KMS-11 (cell line): ENCODE measurements at regions not wholly inside any gene's neighbourhood (a gene's known extent, or its start where the extent isn't known, plus 50 kb on each side); places are given as distances from the start of the nearest gene placed in this dataset.

ENCODE experiments used
- H2AFZ ChIP-seq: fragments of 200-600 bp; sonication (generic); 2 replicates; pipeline ENCODE4 v1.6.1; 2016; ENCODE audit warnings: antibody characterized with exemption, mixed run types, low read depth
- H3K27ac ChIP-seq: fragments of 200-600 bp; sonication (generic); 2 replicates; pipeline ENCODE4 v1.6.1; 2016; ENCODE audit warnings: mild to moderate bottlenecking, mixed run types
- H3K27me3 ChIP-seq: fragments of 200-600 bp; sonication (generic); 2 replicates; pipeline ENCODE4 v1.6.1; 2017; ENCODE audit warnings: mild to moderate bottlenecking, low read depth, mixed run types, moderate library complexity; ENCODE audit not compliant: insufficient read depth
- H3K36me3 ChIP-seq: fragments of 200-600 bp; sonication (generic); 2 replicates; pipeline ENCODE4 v1.6.1; 2017; ENCODE audit warnings: mild to moderate bottlenecking, mixed run types; ENCODE audit not compliant: insufficient read depth
- H3K4me1 ChIP-seq: fragments of 200-600 bp; sonication (generic); 2 replicates; pipeline ENCODE4 v1.6.1; 2016; ENCODE audit warnings: mild to moderate bottlenecking, low read depth, mixed run types; ENCODE audit not compliant: poor library complexity, severe bottlenecking
- H3K4me2 ChIP-seq: fragments of 200-600 bp; sonication (generic); 2 replicates; pipeline ENCODE4 v1.7.0; 2016; ENCODE audit warnings: mild to moderate bottlenecking, mixed run types
- H3K4me3 ChIP-seq: fragments of 200-600 bp; sonication (generic); IDR thresholded peaks from 2 replicates; pipeline ENCODE4 v1.6.1; 2017; ENCODE audit warnings: low read depth, low read length, mixed read lengths; ENCODE audit not compliant: insufficient read depth
- H3K79me2 ChIP-seq: fragments of 200-600 bp; sonication (generic); 2 replicates; pipeline ENCODE4 v1.6.1; 2016; ENCODE audit warnings: low read depth, mixed run types; ENCODE audit not compliant: insufficient read depth
- H3K9ac ChIP-seq: fragments of 200-600 bp; sonication (generic); 2 replicates; pipeline ENCODE4 v1.6.1; 2016; ENCODE audit warnings: mild to moderate bottlenecking, mixed run types
- H4K20me1 ChIP-seq: fragments of 200-600 bp; sonication (generic); 2 replicates; pipeline ENCODE4 v1.6.1; 2016; ENCODE audit warnings: mild to moderate bottlenecking, mixed run types; ENCODE audit not compliant: insufficient read depth
- TF ChIP-seq, protein P1 (sequence below): fragments of 200-600 bp; sonication (generic); conservative IDR thresholded peaks from 2 replicates; pipeline ENCODE4 v1.6.1; 2017; ENCODE audit warnings: low read depth, mild to moderate bottlenecking, antibody characterized with exemption, low read length, moderate library complexity, mixed read lengths

DNA sequence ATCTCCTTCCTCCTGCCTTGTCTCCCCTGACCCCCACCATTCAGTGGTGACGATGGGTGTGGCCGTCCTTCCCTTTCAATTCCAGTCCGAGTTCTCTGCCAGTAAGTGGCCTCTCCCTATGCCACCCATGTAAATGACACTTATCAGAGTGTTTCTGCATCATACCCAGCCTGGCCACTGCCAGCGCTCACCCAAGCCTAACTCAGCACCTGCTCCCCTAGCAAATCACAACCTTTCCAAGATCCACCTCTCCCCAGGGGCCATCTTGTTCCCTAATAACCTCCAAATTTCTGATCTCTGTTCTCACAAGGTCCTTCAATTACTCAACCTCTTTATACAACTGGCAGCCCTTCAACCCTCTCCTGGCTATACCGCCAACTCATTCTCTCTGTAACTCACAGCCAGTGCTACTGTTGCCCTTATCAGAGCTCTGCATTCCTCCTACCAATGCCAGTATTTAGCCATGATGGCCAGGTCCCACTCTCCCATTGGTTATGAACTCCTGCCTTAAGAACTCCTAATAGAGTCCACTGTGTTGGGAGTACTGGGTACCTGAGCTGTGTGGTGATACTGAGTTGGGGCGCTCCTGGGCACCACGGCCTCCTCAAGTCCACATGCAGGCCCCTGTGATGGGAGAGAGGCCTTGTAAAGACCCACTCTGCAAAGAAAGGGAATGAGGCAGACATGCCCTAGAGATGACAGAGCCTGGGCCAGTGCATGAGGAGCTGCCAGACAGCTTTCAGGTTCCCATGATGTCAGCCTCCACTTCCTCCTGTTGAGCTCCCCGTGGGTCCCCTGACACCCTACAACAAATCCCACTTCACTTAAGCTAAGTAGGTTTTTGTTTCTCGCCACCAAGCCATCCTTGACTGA lies 187.4 kb upstream of the RREB1 start:
- no peak overlapping the region for H3K4me3 ChIP-seq
- no peaks in the 10 kb centered on the region for H3K79me2 ChIP-seq
- no peak overlapping the region for H3K27ac ChIP-seq
- no peaks in the 10 kb centered on the region for H3K27me3 ChIP-seq
- no peak overlapping the region for H3K9ac ChIP-seq
- no peaks in the 10 kb centered on the region for H3K36me3 ChIP-seq
- H3K4me1 ChIP-seq, result no peaks in the 10 kb centered on the region
- no peaks in the 10 kb centered on the region for H4K20me1 ChIP-seq
- TF ChIP-seq, protein P1, sequence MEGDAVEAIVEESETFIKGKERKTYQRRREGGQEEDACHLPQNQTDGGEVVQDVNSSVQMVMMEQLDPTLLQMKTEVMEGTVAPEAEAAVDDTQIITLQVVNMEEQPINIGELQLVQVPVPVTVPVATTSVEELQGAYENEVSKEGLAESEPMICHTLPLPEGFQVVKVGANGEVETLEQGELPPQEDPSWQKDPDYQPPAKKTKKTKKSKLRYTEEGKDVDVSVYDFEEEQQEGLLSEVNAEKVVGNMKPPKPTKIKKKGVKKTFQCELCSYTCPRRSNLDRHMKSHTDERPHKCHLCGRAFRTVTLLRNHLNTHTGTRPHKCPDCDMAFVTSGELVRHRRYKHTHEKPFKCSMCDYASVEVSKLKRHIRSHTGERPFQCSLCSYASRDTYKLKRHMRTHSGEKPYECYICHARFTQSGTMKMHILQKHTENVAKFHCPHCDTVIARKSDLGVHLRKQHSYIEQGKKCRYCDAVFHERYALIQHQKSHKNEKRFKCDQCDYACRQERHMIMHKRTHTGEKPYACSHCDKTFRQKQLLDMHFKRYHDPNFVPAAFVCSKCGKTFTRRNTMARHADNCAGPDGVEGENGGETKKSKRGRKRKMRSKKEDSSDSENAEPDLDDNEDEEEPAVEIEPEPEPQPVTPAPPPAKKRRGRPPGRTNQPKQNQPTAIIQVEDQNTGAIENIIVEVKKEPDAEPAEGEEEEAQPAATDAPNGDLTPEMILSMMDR, result no peak
- H3K4me2 ChIP-seq, result no peak overlapping the region
- no peak overlapping the region for H2AFZ ChIP-seq

DNA sequence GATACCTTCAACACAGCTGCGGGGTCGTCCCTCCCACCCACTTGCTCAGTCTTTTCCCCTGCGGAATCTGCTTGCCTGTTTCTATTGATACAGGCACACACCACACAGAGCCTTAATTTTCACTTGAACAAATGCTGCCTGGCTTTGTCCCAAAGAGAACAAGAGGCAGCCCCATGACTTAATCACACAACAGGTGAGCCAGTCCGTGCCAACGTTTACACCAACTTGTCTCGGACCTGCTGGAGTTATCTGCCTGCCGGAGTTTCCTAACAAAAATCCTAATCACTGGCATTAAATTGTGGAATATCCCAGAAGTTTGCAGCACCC lies 186.8 kb upstream of the RREB1 start:
- TF ChIP-seq, protein P1, result no peak

DNA sequence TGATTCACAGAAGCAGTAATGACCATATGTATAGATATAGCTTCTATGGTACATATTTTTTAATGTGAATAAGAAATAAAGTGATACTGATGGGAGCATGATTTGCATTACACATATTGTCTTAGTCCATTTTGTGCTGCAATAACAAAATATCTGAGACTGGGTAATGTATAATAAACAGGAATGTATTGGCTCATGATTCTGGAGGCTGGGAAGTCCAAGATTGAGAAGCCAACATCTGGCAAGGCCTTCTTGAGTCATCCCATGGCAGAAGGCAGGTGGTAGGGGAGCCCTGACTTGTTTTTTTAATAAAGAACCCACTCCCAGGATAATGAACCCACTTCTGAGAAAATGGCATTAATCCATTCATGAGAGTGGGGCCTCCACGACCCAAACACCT lies 185.6 kb upstream of the RREB1 start:
- TF ChIP-seq, protein P1, result no peak
- H3K27me3 ChIP-seq, result no peaks in the 10 kb centered on the region
- no peak overlapping the region for H3K9ac ChIP-seq
- H3K4me3 ChIP-seq, result no peak overlapping the region
- no peak overlapping the region for H3K27ac ChIP-seq
- no peaks in the 10 kb centered on the region for H4K20me1 ChIP-seq
- no peaks in the 10 kb centered on the region for H3K36me3 ChIP-seq
- no peak overlapping the region for H2AFZ ChIP-seq
- no peaks in the 10 kb centered on the region for H3K79me2 ChIP-seq
- H3K4me2 ChIP-seq, result no peak overlapping the region
- H3K4me1 ChIP-seq, result no peaks in the 10 kb centered on the region

More for the DNA sequence above, 186.8 kb upstream of the RREB1 start:
- H3K27ac ChIP-seq, result no peak overlapping the region
- no peaks in the 10 kb centered on the region for H3K36me3 ChIP-seq
- H3K4me3 ChIP-seq, result no peak overlapping the region
- H3K4me1 ChIP-seq, result no peaks in the 10 kb centered on the region
- no peaks in the 10 kb centered on the region for H3K27me3 ChIP-seq
- no peak overlapping the region for H3K4me2 ChIP-seq
- no peaks in the 10 kb centered on the region for H3K79me2 ChIP-seq
- no peaks in the 10 kb centered on the region for H4K20me1 ChIP-seq
- H2AFZ ChIP-seq, result no peak overlapping the region
- H3K9ac ChIP-seq, result no peak overlapping the region

DNA sequence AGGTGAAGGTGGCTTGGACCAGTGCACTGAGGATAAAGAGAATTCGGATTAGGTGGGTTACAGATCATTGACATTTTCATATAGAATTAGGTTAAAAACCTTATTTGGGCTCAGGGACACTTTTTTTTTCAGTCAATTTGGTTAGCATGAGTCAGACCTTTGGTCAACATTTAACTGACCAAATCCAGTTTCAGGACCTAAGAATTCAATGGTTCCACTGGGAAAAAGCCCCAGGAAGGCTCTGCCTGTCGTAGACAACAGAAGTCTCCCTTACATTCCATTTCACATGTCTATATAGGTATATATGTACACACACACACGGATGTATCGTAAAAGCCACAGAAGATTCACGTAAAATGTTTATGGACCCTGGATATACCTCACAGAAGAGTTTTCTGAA lies 184.2 kb upstream of the RREB1 start:
- Histone ChIP-seq H3K27me3 (no peaks in the 10 kb centered on the region), H3K4me1 (no peaks in the 10 kb centered on the region), H3K4me3 (no peak overlapping the region), H3K79me2 (no peaks in the 10 kb centered on the region), H3K9ac (no peak overlapping the region), H3K36me3 (no peaks in the 10 kb centered on the region), H3K27ac (no peak overlapping the region), H4K20me1 (no peaks in the 10 kb centered on the region), H2AFZ (no peak overlapping the region), H3K4me2 (no peak overlapping the region)
- TF ChIP-seq, protein P1, result no peak
